GM23338 (cell line): ENCODE measurements at regions not wholly inside any gene's neighbourhood (a gene's known extent, or its start where the extent isn't known, plus 50 kb on each side); places are given as distances from the start of the nearest gene placed in this dataset.

Experiments
- ATAC-seq: fragments of 200-7000 bp; cut with Tn5 transposase; 3 replicates; pipeline ENCODE4 v1.9.1; 2020
- DNase-seq: peaks from one replicate; pipeline ENCODE4 v3.0.0-alpha.2; 2015; ENCODE audit warnings: low spot score
- H2AFZ ChIP-seq: fragments of 200-600 bp; sonication (generic); 2 replicates; pipeline ENCODE4 v1.8.0; 2016; ENCODE audit warnings: antibody characterized with exemption, mild to moderate bottlenecking, moderate library complexity
- H3F3A ChIP-seq: fragments of 200-600 bp; sonication (generic); replicated peaks from 2 replicates; pipeline ENCODE4 v1.8.0; 2017; ENCODE audit warnings: antibody characterized with exemption, mixed run types, low read depth
- H3K27ac ChIP-seq: fragments of 200-600 bp; sonication (generic); 2 replicates; pipeline ENCODE4 v1.6.1; 2016; ENCODE audit warnings: low read depth
- H3K27me3 ChIP-seq: fragments of 200-600 bp; sonication (generic); 2 replicates; pipeline ENCODE4 v1.8.0; 2016; ENCODE audit warnings: mild to moderate bottlenecking, mixed run types, moderate library complexity; ENCODE audit not compliant: insufficient read depth
- H3K36me3 ChIP-seq: fragments of 200-600 bp; sonication (generic); 2 replicates; pipeline ENCODE4 v1.8.0; 2016; ENCODE audit warnings: mild to moderate bottlenecking; ENCODE audit not compliant: insufficient read depth
- H3K4me1 ChIP-seq: fragments of 200-600 bp; sonication (generic); 2 replicates; pipeline ENCODE4 v1.8.0; 2016; ENCODE audit warnings: mild to moderate bottlenecking, moderate library complexity; ENCODE audit not compliant: insufficient read depth
- H3K4me2 ChIP-seq: fragments of 200-600 bp; sonication (generic); 2 replicates; pipeline ENCODE4 v1.7.1; 2017; ENCODE audit warnings: mixed run types
- H3K4me3 ChIP-seq: fragments of 200-600 bp; sonication (generic); 2 replicates; pipeline ENCODE4 v1.6.1; 2016; ENCODE audit warnings: mixed run types
- H3K79me2 ChIP-seq: fragments of 200-600 bp; sonication (generic); replicated peaks from 2 replicates; pipeline ENCODE4 v1.8.0; 2017; ENCODE audit warnings: mild to moderate bottlenecking; ENCODE audit not compliant: insufficient read depth
- H3K9me2 ChIP-seq: fragments of 200-600 bp; sonication (generic); 2 replicates; pipeline ENCODE4 v1.8.0; 2017; ENCODE audit not compliant: insufficient read depth
- H4K20me1 ChIP-seq: fragments of 200-600 bp; sonication (generic); replicated peaks from 2 replicates; pipeline ENCODE4 v1.8.0; 2017; ENCODE audit warnings: mild to moderate bottlenecking; ENCODE audit not compliant: insufficient read depth
- H3K27ac Mint-ChIP-seq: 2 replicates; pipeline ENCODE4 v1.8.0; 2020; ENCODE audit warnings: inconsistent platforms, mild to moderate bottlenecking, moderate library complexity, mixed read lengths
- H3K27me3 Mint-ChIP-seq: 3 replicates; pipeline ENCODE4 v1.8.0; 2022; ENCODE audit warnings: low read depth, mild to moderate bottlenecking, moderate library complexity, mixed read lengths, inconsistent platforms; ENCODE audit not compliant: insufficient read depth, poor library complexity
- H3K36me3 Mint-ChIP-seq: 3 replicates; pipeline ENCODE4 v1.8.0; 2021; ENCODE audit warnings: low read depth, mild to moderate bottlenecking, inconsistent platforms, moderate library complexity, mixed read lengths
- H3K4me1 Mint-ChIP-seq: 3 replicates; pipeline ENCODE4 v1.8.0; 2020; ENCODE audit warnings: mild to moderate bottlenecking, inconsistent platforms, mixed read lengths
- H3K4me3 Mint-ChIP-seq: 3 replicates; pipeline ENCODE4 v1.8.0; 2021; ENCODE audit warnings: moderate library complexity, mild to moderate bottlenecking, inconsistent platforms, mixed read lengths
- H3K9me3 Mint-ChIP-seq: 3 replicates; pipeline ENCODE4 v1.8.0; 2020; ENCODE audit warnings: moderate library complexity, mild to moderate bottlenecking, inconsistent platforms, mixed read lengths
- CREB1 ChIP-seq: fragments of 250-450 bp; sonication (Bioruptor Pico); IDR thresholded peaks from 2 replicates; pipeline ENCODE4 v1.5.0; 2020; ENCODE audit warnings: low read depth, mild to moderate bottlenecking, moderate library complexity
- EZH2 ChIP-seq: fragments of 200-600 bp; sonication (generic); IDR thresholded peaks from one replicate; pipeline ENCODE4 v1.8.0; 2017; ENCODE audit warnings: antibody characterized with exemption, mild to moderate bottlenecking, low read depth; ENCODE audit not compliant: unreplicated experiment
- JUNB ChIP-seq: IDR thresholded peaks from one replicate; pipeline ENCODE4 v1.6.1; 2016; ENCODE audit warnings: antibody characterized with exemption; ENCODE audit not compliant: unreplicated experiment
- STAT1 ChIP-seq: IDR thresholded peaks from one replicate; pipeline ENCODE4 v1.6.1; 2016; ENCODE audit warnings: antibody characterized with exemption; ENCODE audit not compliant: unreplicated experiment
- ZNF114 ChIP-seq: fragments of 250-450 bp; sonication (Bioruptor Pico); IDR thresholded peaks from 2 replicates; pipeline ENCODE4 v1.5.0; 2020; ENCODE audit warnings: mild to moderate bottlenecking, moderate library complexity
- ZNF331 ChIP-seq: fragments of 250-450 bp; sonication (Bioruptor Pico); IDR thresholded peaks from 2 replicates; pipeline ENCODE4 v1.5.0; 2020; ENCODE audit warnings: low read depth, mild to moderate bottlenecking, moderate library complexity
- TF ChIP-seq, protein P1 (sequence below): fragments of 250-450 bp; sonication (Bioruptor Pico); IDR thresholded peaks from 2 replicates; pipeline ENCODE4 v1.5.0; 2020; ENCODE audit warnings: mild to moderate bottlenecking, moderate library complexity
- TF ChIP-seq, protein P2 (sequence below), 2 experiments: fragments of 200-600 bp in 1 of 2; sonication (generic) in 1 of 2; conservative IDR thresholded peaks; 2 replicates each; pipeline versions ENCODE4 v1.5.1 to v1.6.1; 2016 to 2017; ENCODE audit warnings: antibody characterized with exemption in 2 of 2, low read depth in 2 of 2, mild to moderate bottlenecking in 2 of 2, moderate library complexity in 1 of 2

DNA sequence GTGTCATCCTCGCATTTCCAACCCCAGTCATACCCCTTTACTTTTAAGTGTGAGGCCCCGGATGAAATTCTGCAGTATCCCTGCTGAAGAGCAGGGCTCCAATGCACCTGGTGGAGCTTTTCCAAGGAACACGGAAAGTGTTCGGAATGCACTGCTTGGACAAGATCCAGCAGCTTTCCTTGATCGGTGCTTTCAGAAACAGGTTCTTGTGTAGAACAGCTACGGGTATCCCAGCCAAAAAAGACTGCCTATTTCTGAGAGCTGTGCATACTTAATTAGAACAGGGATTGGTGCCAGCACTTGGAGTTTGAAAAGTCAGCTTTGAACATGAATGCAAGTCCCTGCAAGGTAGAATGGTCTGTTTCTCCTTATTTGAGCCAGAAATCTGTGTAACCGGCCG is 87.2 kb upstream of the C1QTNF9B start (continued):
- TF ChIP-seq, protein P1, sequence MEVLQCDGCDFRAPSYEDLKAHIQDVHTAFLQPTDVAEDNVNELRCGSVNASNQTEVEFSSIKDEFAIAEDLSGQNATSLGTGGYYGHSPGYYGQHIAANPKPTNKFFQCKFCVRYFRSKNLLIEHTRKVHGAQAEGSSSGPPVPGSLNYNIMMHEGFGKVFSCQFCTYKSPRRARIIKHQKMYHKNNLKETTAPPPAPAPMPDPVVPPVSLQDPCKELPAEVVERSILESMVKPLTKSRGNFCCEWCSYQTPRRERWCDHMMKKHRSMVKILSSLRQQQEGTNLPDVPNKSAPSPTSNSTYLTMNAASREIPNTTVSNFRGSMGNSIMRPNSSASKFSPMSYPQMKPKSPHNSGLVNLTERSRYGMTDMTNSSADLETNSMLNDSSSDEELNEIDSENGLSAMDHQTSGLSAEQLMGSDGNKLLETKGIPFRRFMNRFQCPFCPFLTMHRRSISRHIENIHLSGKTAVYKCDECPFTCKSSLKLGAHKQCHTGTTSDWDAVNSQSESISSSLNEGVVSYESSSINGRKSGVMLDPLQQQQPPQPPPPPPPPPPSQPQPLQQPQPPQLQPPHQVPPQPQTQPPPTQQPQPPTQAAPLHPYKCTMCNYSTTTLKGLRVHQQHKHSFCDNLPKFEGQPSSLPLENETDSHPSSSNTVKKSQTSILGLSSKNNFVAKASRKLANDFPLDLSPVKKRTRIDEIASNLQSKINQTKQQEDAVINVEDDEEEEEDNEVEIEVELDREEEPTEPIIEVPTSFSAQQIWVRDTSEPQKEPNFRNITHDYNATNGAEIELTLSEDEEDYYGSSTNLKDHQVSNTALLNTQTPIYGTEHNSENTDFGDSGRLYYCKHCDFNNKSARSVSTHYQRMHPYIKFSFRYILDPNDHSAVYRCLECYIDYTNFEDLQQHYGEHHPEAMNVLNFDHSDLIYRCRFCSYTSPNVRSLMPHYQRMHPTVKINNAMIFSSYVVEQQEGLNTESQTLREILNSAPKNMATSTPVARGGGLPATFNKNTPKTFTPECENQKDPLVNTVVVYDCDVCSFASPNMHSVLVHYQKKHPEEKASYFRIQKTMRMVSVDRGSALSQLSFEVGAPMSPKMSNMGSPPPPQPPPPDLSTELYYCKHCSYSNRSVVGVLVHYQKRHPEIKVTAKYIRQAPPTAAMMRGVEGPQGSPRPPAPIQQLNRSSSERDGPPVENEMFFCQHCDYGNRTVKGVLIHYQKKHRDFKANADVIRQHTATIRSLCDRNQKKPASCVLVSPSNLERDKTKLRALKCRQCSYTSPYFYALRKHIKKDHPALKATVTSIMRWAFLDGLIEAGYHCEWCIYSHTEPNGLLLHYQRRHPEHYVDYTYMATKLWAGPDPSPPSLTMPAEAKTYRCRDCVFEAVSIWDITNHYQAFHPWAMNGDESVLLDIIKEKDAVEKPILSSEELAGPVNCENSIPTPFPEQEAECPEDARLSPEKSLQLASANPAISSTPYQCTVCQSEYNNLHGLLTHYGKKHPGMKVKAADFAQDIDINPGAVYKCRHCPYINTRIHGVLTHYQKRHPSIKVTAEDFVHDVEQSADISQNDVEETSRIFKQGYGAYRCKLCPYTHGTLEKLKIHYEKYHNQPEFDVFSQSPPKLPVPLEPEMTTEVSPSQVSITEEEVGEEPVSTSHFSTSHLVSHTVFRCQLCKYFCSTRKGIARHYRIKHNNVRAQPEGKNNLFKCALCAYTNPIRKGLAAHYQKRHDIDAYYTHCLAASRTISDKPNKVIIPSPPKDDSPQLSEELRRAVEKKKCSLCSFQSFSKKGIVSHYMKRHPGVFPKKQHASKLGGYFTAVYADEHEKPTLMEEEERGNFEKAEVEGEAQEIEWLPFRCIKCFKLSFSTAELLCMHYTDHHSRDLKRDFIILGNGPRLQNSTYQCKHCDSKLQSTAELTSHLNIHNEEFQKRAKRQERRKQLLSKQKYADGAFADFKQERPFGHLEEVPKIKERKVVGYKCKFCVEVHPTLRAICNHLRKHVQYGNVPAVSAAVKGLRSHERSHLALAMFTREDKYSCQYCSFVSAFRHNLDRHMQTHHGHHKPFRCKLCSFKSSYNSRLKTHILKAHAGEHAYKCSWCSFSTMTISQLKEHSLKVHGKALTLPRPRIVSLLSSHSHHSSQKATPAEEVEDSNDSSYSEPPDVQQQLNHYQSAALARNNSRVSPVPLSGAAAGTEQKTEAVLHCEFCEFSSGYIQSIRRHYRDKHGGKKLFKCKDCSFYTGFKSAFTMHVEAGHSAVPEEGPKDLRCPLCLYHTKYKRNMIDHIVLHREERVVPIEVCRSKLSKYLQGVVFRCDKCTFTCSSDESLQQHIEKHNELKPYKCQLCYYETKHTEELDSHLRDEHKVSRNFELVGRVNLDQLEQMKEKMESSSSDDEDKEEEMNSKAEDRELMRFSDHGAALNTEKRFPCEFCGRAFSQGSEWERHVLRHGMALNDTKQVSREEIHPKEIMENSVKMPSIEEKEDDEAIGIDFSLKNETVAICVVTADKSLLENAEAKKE = no peak
- TF ChIP-seq, protein P2, sequence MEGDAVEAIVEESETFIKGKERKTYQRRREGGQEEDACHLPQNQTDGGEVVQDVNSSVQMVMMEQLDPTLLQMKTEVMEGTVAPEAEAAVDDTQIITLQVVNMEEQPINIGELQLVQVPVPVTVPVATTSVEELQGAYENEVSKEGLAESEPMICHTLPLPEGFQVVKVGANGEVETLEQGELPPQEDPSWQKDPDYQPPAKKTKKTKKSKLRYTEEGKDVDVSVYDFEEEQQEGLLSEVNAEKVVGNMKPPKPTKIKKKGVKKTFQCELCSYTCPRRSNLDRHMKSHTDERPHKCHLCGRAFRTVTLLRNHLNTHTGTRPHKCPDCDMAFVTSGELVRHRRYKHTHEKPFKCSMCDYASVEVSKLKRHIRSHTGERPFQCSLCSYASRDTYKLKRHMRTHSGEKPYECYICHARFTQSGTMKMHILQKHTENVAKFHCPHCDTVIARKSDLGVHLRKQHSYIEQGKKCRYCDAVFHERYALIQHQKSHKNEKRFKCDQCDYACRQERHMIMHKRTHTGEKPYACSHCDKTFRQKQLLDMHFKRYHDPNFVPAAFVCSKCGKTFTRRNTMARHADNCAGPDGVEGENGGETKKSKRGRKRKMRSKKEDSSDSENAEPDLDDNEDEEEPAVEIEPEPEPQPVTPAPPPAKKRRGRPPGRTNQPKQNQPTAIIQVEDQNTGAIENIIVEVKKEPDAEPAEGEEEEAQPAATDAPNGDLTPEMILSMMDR (conservative IDR thresholded peaks at IDR 0.05; ENCODE audit: low read depth in 2 of 2) = no peak

DNA sequence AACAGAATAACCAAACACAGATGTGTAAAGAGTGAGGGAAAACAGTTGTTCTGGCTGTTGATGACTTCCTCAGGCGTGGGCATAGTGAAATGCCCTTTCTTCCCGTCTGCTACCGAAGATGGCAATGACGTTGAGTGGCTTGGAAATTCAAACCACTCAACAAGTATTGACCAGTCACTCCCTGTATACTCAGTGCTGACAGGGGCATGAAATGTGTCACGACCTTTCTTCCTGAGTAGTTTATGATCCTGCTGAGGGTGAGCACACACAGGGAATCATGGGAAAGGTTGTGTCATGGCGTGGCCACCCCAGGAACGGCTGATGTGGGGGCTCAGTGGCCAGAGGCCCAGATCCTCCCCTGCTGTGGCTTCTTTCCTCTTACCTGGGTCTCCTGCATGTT is 87.8 kb upstream of the C1QTNF9B start:
- ATAC-seq = no peak
- Histone ChIP-seq H3K27me3 (no peaks in the 10 kb centered on the region), H3K9me2 (no peaks in the 10 kb centered on the region), H4K20me1 (no peaks in the 10 kb centered on the region), H3K36me3 (no peaks in the 10 kb centered on the region), H3K4me1 (no peaks in the 10 kb centered on the region), H3K79me2 (no peaks in the 10 kb centered on the region), H3K4me3 (no peak overlapping the region), H2AFZ (no peak overlapping the region), H3F3A (no peaks in the 10 kb centered on the region), H3K4me2 (no peak overlapping the region), H3K27ac (no peak overlapping the region)
- Mint-ChIP-seq H3K9me3 (no peaks in the 10 kb centered on the region), H3K4me3 (no peak overlapping the region), H3K27me3 (peaks cover 6% of the 10 kb centered on the region), H3K4me1 (peaks cover 7% of the 10 kb centered on the region; the same call in 2 of the 3 replicates), H3K36me3 (no peaks in the 10 kb centered on the region), H3K27ac (no peak overlapping the region)
- DNase-seq = no peak
- no peak for TF ChIP-seq CREB1 (CRISPR knock-in tag)
- no peak for TF ChIP-seq EZH2
- no peak for TF ChIP-seq ZNF331 (CRISPR knock-in tag)
- TF ChIP-seq, protein P2 (conservative IDR thresholded peaks at IDR 0.05; ENCODE audit: low read depth in 2 of 2) = no peak
- no peak for TF ChIP-seq STAT1
- TF ChIP-seq ZNF114 (CRISPR knock-in tag) = no peak
- no peak for TF ChIP-seq JUNB
